Mucosa of descending colon (tissue), 3 donors: ENCODE measurements at regions not wholly inside any gene's neighbourhood (a gene's known extent, or its start where the extent isn't known, plus 50 kb on each side); places are given as distances from the start of the nearest gene placed in this dataset.
A peak's percentile ranks its signal among the peaks of the same experiment; 100 is the strongest.

Experiments
- ATAC-seq: fragments of 200-7000 bp; cut with Tn5 transposase; one replicate; pipeline ENCODE4 v1.9.1; 2020; ENCODE audit warnings: mild to moderate bottlenecking, moderate library complexity
- DNase-seq, 3 donors: peaks; one replicate each; pipeline ENCODE4 v3.0.0-alpha.2; 2020
- H3K36me3 ChIP-seq: fragments of 200-600 bp; one replicate; pipeline ENCODE4 v1.8.0; 2021; ENCODE audit warnings: low read depth, mild to moderate bottlenecking
- H3K4me1 ChIP-seq: fragments of 200-600 bp; one replicate; pipeline ENCODE4 v1.8.0; 2021; ENCODE audit warnings: low read depth, mild to moderate bottlenecking
- H3K4me3 ChIP-seq: fragments of 200-600 bp; one replicate; pipeline ENCODE4 v1.8.0; 2021; ENCODE audit warnings: mild to moderate bottlenecking
- H3K9me3 ChIP-seq: fragments of 200-600 bp; one replicate; pipeline ENCODE4 v1.8.0; 2021; ENCODE audit warnings: mild to moderate bottlenecking
- intact Hi-C, 2 donors: fragments of 100-400 bp; cut with DNase I in 1 of 2; cut with micrococcal nuclease in 1 of 2; formaldehyde crosslinking; loops; one replicate each; pipeline versions ENCODE4 v1.11.0 to v1.11.1; 2022; cut with DNase I, micrococcal nuclease
- TF ChIP-seq, protein P1 (sequence below): fragments of 200-600 bp; IDR thresholded peaks from one replicate; pipeline ENCODE4 v1.8.0; 2022; ENCODE audit warnings: antibody characterized with exemption, mild to moderate bottlenecking
- donor health status: DM: no; HTN: no; CAD: no; lungs with moderate emphysema.
- donor health status: DM: no; HTN: no; CAD: no.
- donor health status: DM: no; HTN: yes; CAD: no.

DNA sequence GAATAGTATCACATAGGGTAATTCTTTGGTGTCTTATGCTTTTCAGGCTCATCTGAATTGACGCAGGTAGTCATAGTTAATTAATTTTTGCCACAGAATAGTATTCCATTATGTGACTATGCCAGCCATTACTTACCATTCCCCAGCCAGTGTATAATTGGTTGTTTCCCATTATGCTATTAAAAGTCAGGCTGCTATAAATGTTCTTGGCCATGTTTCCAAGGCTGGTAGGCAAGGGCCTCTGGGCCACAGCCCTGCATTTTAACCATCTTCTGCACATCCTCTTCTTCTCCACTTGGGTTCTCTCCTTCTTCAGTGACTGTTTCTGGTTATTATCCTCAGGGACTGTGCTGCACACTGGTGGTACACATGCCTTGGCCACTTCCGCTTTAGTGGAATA is 190.9 kb downstream of the ADAMTS15 start:
- ATAC-seq (no peak), DNase-seq (no peak)
- intact Hi-C loops = loop anchor here in 1 of 2 donors (10.0 kb wide), 1 partner anchor 205 kb away; no protein-coding TSS in a partner anchor
- Histone ChIP-seq H3K9me3 (no peaks in the 10 kb centered on the region), H3K36me3 (no peaks in the 10 kb centered on the region), H3K4me3 (no peak overlapping the region), H3K4me1 (peaks cover 13% of the 10 kb centered on the region)
- TF ChIP-seq, protein P1, sequence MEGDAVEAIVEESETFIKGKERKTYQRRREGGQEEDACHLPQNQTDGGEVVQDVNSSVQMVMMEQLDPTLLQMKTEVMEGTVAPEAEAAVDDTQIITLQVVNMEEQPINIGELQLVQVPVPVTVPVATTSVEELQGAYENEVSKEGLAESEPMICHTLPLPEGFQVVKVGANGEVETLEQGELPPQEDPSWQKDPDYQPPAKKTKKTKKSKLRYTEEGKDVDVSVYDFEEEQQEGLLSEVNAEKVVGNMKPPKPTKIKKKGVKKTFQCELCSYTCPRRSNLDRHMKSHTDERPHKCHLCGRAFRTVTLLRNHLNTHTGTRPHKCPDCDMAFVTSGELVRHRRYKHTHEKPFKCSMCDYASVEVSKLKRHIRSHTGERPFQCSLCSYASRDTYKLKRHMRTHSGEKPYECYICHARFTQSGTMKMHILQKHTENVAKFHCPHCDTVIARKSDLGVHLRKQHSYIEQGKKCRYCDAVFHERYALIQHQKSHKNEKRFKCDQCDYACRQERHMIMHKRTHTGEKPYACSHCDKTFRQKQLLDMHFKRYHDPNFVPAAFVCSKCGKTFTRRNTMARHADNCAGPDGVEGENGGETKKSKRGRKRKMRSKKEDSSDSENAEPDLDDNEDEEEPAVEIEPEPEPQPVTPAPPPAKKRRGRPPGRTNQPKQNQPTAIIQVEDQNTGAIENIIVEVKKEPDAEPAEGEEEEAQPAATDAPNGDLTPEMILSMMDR = no peak

DNA sequence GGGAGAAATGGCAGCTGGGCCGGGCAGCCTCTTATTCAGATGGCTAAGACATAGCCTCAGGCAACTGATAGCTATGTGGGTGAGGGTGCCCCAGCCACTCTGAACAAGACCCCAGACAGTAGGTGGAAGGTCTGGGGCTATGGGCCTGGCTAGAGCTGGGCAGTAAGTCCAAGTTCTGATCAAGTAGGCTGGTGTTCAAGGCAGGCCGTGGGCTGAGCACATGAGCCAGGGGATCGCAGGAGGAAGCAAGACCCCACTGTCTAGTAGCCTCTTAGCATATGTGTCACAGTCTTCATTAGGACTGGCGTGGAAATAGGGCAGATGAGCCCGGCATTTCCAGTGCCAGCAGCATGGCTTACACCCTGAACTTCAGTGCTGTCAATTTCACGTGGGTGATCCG is 192.1 kb downstream of the ADAMTS15 start:
- TF ChIP-seq, protein P1 = no peak
- H3K9me3 ChIP-seq = no peaks in the 10 kb centered on the region

DNA sequence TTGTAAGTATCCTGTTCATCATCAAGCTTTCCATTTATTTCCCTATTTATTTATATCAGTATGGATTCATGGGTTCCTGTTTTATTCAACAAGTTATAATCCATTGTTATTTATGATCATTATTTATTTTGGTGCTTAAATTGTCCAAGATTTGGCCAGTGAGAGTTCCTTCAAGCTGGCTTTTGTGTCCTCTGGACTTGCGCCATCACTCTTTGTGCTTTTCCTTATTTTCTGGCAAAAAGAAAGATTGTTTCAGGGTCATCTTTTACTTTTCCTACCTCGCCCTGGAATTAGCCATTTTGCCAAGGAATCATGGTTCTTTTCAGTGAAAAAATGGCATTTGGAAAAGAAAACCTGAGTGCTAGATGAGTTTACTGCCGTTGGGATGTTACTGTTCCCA is 193.4 kb downstream of the ADAMTS15 start:
- TF ChIP-seq, protein P1 = no peak
- Histone ChIP-seq H3K4me1 (peaks cover 15% of the 10 kb centered on the region), H3K36me3 (no peaks in the 10 kb centered on the region), H3K4me3 (no peak overlapping the region), H3K9me3 (no peaks in the 10 kb centered on the region)
- no peak for DNase-seq
- ATAC-seq = no peak
- intact Hi-C loops = no loop called here

More for the DNA sequence above, 192.1 kb downstream of the ADAMTS15 start:
- intact Hi-C loops = no loop called here
- Histone ChIP-seq H3K4me1 (peaks cover 15% of the 10 kb centered on the region), H3K36me3 (no peaks in the 10 kb centered on the region), H3K4me3 (no peak overlapping the region)
- ATAC-seq (no peak), DNase-seq (no peak)

DNA sequence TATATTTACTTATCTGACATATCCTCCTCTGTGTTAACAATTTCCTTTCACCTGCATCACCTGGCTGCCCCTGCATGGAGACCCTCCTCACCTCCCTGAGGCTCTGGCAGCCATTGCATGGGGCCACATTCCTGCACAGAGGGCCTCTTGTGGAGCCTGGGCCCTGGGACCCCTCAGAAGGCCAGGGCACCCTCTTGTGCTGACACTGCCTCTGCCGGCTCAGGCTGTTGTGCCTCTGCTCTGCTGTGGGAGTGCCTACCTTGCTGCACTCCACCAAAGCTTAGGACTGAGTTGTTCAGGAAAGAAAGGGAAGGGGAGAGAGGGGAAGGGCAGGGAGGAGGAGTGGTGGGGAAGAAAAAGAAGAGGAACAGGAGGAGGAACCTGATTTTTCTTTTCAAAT is 194.5 kb downstream of the ADAMTS15 start:
- TF ChIP-seq, protein P1 = no peak
- ATAC-seq = peak; percentile 9
- H3K4me1 ChIP-seq = peaks cover 14% of the 10 kb centered on the region
- H3K9me3 ChIP-seq = no peaks in the 10 kb centered on the region
- no peaks in the 10 kb centered on the region for H3K36me3 ChIP-seq
- intact Hi-C loops = no loop called here
- no peak overlapping the region for H3K4me3 ChIP-seq
- DNase-seq = peak in 1 of 3 donors; percentile 48

DNA sequence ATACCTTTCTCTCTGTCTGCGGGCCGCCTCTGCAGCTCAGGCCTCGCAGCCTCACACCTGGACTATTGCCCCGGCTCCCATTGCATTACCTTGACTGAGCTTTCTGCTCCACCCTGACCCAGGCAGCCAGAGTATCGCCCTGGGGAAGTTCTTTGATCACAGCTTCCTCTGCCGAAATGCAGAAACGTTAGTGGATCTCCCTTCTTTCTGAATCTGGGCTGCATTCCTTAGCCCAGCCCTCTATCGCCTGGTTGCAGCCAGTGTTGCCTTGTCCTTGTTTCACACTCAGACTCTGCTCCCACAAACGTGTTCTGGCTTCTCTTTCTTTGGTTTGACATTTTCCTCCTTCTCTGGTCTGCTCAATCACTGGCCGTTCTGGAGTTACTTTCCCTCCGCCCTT is 195.7 kb downstream of the ADAMTS15 start:
- ATAC-seq = peak; percentile 80
- H3K4me3 ChIP-seq = no peak overlapping the region
- H3K36me3 ChIP-seq = no peaks in the 10 kb centered on the region
- H3K9me3 ChIP-seq = no peaks in the 10 kb centered on the region
- TF ChIP-seq, protein P1 = no peak
- intact Hi-C loops = no loop called here
- peak; percentile 65 to 74 (median 72) for DNase-seq
- H3K4me1 ChIP-seq = peaks cover 14% of the 10 kb centered on the region
